NCI-H1105 (cell line): ENCODE measurements at regions not wholly inside any gene's neighbourhood (a gene's known extent, or its start where the extent isn't known, plus 50 kb on each side); places are given as distances from the start of the nearest gene placed in this dataset.

Experiments used
- DNase-seq: peaks from one replicate; lab custom pipeline; 2025; lab: John Stamatoyannopoulos, UW

DNA sequence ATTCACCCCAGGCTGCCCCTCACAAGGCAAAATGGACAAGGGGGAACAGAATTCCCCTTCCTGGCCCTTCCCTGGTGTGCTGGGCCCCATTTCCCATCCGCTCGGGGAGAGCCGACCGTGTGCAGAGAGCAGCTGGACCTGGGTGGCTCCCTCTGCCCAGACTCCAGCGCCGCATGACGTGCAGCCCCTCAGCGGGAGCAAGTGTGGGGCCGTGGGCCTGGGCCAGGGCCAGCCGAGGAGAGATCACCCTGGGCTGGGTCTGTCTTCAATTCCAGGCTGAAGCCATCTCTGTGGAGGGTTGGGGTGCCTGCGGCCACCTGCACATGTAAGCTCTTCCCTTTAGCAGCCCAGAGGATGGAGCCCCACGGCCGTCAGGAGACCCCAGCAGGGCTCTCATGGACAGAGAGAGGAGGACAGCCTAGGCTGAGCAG is 241.8 kb downstream of the TTLL2 start:
- no peak for DNase-seq

DNA sequence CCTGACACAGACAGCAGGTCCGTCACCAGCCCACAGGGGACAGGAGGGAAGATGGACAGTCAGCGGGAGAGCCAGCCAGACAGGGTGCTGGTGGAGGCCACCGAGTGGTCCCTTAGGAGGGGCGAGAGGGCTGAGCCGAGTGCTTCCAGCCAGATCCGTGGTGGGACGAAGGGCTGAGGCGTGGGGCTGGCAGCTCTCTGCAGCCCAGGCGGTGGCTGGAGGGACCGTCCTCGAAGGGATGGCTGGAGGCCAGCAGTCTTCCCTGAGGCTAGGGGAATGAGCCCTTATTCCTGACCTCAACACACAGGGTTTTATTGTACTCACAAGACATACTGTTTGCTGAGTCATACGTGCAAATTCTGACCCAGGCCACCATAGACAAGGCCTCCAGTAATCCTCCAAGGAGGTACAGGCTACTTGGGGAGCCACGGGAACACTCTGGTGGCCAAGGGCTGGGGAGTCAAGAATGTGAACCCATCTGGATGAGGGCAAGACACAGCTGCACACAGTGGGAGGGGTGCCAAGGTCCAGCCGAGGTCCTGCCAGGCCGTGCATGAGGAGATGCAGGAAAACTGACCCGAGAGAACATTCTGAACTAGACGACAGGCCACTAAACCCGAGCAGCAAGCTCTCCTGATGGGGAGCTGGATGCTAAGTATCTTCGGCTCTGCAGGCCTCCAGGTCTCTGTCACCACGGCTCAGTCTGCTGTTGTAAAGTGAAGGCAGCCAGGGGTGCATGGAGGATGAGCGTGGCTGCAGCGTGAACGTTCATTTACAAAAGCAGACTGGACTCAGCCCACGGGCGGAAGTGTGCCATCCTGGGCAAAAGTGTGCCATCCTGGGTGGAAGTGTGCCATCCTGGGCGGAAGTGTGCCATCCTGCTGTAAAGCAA is 242.5 kb downstream of the TTLL2 start:
- no peak for DNase-seq

DNA sequence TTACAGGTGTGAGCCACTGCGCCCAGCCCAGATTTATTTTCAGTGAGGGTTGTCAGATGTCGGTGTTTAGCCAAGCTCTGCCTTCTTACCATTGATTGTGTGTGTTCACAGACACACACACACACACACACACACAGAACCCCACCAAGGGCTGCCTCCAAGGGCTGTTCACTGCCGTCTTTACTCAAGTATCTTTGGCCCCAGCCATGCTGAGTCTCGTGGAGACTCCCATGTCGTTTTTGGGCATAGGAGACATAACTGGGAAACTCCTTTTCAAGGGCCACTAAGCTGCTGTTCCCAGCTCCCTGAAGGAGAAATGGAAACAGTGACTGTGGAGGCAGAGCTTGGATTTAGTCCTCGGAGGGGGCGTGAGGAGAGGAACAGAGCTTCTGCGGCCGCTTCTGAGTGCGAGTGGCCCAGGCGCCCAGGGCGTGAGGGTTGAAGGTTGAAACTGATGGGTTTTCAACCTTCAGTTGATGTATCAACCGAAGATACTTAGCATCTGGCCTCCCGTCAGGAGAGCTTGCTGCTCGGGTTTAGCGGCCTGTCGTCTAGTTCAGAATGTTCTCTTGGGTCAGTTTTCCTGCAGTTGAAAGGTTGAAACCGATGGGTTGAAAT is 243.6 kb downstream of the TTLL2 start:
- DNase-seq: no peak

DNA sequence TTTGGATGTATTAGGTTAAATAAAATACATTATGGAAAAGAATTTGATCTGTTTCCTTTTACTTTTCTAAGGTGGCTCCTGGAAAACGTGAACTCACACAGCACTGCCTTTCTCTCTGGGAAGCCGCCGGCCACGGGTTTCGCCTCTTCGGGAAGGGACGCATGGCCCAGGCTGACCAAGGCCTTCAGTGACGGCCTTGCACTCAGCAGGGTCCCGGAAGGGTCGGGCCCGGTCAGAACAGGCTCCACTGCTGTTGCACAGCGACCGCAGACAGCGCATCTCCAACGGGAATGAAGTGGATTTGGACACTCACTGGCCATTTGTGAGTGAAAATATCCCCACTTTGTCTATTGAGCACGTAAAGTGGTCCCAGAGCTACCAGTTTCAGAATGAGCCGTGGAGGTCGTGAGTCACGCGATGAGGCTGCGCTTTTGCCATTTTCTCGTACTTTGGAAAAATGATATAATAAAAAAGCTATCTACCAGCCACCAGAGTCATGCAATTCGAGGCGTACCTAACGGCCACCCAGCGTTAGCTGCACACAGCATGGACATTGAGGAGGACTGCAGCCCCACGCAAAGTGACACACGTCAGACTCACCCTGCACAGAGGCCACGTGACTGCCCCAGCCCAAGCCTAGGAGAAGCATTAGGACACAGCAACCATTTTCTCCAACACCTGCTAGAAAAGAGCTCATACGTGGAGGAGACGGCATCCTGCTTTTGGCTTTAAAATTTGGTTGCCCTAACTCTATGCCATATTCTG is 244.3 kb downstream of the TTLL2 start:
- DNase-seq: no peak

DNA sequence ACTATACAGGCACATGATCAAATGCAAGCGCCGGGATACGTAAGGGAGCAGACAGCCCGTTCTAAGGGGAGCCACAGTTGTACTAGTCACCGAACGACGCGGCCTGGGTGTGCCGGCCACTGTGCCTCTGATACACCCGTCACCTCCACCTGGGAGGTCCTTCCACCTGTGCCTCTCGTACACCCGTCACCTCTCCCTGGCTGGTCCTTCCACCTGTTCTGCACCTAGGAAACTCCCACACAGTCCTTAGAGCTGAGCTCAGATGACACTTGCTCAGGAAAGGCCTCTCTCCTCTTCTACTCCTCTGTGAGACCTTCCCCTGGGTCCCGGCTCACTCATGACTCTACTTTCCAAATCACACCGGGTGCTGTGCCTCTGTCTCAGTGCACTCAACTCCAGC is 245.0 kb downstream of the TTLL2 start:
- DNase-seq: no peak

DNA sequence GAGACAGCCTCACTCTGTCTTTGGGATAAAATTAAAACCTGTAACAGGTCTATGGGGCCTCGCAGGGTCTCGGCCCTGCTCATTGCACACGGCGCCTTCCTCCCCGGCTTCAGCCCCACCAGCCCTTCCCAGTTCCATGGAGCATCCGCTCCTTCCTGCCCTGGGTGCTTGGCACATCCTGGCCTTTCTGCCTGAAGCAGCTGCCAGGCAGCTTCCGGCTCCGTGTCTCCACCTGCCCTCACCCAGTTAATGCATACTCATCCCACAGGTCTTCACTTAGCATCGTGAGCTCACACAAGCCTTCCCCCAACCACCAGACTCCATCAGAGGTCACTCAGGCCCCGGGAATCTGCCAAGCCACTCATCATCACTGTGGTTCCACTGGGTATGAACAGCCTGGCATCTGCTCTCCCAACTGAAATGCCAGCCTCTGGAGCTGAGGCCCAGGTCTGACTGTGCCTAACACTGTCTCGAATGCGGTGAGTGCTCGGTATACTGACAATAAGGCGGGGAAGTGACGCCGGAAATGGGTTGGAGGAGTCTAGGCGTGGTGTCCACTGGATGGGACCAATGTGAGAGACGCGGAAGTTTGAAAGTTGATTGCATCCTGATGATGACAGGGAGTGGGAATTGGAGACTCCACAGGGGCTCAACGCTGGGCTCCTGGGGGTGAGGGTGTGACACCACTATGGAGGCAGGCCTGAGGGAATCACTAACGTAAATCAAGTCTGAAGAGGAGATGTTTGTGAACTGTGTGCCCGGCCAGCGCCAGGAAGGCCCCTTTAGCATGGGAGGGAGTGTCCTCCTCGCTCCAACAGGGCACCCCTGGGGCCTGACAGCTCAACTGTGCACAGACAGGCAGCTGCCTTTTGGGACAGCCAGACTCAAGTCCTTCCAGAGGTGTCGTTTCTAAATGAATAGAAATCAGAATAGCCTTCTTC is 245.8 kb downstream of the TTLL2 start:
- no peak for DNase-seq

DNA sequence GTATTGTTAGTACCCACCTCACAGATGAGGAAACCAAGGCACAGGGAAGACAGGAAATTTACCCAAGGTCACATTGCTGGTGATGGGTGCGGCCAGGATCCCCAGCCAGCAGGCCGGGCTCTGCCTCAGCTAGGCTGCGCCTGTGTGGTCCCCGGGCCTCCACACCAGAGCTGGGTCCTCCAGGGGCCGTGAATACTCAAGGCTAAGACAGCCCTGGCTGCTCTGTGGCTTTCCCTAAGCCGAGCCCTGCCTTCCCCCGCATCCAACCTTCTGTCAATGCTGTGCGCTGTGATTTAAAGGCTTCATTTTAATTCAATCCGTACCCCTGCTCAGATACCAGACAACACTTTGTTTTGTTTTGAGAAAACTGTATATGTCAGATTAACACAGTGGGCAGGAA is 246.7 kb downstream of the TTLL2 start:
- no peak for DNase-seq

DNA sequence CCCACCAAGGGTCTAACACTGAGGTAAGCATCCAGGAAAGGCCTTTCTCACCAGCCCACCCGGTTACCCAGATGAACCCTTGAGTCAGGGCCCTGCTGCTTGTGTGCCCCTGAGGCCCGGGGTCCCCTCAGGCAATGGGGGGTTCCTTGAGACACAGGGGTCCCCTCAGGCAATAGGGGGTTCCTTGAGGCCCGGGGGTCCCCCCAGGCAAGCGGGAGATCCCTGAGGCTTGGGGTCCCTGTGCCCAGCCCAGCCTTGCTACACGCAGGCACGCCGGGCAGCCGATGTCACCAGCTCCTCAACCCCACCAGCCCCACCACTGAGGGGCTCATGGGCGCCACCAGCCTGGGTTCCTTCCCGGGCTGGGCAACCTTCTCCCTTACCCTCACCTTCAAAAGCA is 247.2 kb downstream of the TTLL2 start:
- DNase-seq: no peak

DNA sequence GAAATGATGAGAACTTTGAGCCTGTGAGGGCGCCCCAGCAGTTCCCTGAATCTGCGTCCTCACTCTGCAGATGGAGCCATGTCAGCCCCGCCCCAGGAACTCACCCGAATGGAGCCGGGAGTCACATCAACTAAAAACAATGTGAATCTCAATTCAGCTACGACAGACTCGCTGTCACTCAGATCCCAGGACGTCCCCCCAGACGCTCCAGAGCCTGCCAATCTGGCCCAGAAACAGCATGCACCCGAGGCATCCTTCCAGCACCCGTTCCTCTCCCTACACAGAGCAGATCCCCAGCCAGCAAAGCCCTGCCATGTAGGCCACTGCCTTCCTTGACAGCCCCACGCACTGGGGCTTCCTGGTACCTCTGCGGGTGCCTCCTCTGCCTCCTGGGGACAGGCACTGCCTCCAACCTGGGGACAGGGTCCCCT is 248.0 kb downstream of the TTLL2 start:
- DNase-seq: no peak

DNA sequence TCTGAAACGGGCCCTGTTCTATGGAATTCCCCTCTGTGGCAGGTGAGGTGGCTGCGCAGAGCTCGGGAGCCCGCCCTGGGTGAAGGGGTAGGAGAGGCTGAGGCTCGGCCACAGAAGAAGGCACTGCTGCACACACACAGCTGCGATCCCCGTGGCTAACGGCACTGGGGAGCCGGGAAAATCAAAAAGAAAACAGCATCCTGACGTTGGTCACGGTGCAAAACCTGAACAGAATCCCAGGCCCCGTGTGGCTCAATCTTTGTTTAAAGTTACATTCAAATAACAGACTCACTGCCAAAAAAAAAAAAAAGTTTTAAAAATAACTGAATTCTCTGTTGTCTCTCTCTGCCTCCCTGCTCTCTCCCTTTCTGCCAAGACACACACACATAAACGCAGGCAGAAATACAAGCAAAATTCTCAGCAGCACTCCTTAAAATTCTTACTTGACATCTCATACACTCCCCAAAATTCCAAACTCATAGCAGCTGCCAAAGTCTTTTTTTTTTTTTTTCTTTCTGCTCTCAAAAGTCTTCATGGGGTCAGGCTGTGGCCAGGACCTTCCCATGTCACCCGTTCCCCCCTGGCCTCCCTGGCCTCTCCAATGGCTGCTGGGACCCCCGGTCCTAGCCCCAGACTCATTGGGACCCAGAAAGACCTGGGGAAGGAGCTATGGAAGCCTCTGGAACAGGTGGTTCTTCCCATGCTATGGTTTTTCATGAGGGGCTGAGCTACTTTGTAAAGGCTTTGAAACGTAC is 248.8 kb downstream of the TTLL2 start:
- no peak for DNase-seq

DNA sequence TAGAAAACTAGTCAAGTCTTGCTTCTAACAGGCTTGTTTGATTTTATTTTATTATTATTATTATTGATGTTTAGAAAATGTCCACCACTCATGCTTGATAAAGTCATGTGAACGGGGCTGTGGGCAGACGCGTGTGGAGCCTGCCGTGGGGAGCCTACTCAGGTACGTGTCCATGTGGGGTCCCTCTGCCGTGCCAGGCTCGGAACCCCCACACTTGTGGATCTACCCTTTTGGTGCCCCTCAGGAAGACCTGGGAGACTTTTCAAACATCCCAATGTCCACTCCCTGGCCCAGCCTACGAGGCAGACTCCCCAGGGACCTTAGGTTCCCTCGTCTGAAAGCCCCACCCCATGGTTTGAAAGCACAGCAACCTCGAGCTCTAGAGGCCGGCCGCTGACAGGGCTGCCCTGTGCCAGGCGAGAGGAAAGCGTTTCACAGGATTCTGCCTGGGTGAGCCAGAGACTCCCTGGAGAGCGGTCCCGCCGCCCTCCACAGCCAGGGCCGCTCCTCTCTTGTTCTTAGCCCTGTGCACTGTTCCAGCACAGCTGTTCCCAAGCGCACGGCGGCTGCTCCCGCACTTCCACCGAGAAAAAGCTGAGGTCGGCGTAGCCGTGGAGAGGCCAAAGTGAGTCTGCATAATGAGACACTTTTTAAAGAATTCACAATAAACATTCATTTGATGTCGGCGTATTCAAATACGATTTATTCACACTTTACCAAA is 249.7 kb downstream of the TTLL2 start:
- DNase-seq: no peak

DNA sequence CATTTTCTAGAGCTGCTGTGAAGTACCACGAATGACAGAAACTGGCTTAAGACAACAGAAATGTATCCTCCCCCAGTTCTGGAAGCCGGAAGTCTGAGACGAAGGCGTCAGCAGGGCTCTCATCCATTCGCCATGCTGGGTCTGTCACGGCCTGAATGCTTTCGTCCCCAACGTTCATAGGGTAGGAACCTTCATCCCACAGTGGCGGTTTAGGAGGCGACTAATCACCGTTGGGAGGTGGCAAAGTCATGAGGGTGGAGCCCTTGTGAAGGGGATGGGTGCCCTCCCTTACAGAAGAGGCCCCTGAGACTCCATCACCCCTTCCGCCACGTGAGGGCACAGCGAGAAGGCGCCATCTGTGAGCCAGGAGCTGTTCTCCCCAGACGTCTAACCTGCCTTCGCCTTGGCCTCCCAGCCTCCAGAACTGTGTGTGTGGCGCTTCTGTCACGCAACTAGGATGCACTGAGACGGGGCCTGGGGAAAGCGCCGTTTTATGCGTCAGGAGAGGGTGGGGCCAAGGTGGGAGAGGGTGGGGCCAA is 250.3 kb downstream of the TTLL2 start:
- DNase-seq: no peak

DNA sequence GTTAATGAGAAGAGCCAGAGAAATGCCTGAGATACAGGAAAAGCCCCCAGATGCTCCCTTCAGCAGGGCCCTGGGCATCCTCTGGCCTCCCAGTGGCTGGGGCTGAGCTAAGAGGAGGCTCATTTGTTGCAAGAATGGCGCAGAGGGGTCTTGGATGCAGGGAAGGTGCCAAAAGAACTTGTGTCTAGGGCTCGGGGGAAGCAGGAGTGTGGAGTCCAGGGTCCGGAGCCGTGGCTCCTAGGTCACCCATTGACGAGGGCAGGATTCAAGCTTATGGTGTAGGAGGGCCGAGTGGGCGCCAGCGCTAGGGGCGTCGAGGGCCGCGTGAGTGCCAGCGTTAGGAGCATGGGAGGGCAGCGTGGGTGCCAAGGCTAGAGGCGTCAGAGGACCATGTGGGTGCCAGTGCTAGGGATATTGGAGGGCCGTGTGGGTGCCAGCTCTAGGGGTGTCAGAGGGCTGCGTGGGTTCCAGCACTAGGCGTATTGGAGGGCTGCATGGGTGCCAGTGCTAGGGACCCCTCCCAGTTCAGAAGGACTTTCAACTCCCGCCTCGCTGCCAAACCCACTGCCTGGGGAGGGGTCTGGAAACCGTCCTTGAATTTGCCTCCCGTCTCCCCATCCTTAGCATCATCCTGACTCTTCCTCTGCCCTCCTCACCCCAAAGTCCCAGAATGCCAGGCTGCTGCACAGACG is 250.5 kb upstream of the AFDN start:
- DNase-seq: no peak

DNA sequence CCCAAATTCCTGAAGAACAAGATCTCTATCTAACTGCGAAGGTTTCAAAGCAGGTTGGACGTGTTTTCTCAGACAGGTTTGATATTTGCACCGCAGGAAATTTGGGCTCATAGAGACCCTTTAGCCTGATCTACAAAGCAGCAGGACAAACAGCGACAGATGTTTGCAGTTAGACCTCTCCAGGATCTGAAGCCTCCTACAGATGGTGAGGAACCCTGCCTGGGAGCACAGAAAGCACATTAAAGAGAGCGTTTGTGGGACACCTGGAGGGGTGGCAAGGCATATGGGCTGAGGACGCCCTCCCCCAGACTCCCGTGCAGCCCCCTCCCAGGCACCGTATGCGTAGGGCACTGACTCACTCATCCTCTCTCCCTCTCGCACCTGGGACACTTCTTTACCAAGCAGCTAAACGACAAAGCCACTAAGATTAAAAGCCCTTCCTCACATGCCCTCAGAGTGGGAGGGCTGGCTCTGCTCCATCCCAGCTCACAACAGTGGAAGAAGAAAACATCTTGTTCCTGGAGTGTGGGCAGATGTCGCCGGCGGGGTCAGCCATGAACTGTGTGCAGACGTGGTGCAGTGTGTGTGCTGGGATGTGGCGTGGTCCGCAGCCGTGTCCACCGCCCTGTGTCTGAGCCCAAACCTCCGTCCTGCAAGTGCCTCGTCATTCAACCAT is 249.7 kb upstream of the AFDN start:
- no peak for DNase-seq

DNA sequence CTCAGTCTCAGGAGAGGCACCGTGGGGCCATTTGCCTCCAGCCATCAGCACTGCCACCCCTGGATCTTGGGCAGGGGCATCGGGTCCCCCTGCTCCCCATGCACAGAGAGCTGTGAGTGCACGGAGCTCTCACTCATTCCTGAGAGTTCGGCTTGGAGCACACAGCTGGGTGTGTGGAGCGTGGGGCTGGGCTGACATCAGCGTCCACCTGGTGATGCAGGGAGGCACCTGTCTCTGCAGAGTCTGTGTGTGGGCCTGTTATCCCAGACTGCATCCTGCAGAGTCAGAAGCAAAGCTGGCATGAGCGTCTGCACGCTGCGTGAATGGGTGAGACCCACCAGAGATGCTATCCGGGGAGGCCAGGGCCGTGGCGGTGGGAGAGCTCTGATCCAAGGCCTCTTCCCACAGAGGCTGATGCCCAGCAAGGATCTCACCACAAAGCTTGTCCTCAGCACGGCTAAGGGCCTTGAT is 248.8 kb upstream of the AFDN start:
- DNase-seq: no peak

DNA sequence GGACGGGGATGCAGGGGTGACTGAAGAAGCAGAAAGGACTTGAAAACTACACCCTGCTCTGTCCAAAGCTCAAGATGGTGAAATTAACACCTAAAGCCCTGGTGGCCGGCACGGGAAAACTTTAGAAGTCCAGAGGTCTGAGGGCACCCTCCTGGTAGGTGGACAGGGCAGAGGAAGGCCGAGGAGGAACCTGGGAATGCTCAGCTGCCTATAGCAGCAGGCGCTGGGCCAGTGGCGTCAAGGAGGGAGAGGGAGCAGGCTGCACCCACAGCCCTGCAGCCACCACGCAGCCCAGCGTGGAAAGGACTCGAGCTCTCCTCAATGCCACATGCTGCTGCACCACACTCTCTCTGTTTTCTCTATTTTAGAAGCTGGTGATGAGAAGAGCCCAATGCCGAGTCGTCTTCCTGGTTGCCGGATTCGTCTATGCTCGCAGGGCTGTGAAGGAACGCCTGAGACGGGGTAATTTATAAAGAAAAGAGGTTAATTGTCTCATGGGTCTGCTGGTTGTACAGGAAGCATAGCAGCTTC is 248.3 kb upstream of the AFDN start:
- DNase-seq: no peak

DNA sequence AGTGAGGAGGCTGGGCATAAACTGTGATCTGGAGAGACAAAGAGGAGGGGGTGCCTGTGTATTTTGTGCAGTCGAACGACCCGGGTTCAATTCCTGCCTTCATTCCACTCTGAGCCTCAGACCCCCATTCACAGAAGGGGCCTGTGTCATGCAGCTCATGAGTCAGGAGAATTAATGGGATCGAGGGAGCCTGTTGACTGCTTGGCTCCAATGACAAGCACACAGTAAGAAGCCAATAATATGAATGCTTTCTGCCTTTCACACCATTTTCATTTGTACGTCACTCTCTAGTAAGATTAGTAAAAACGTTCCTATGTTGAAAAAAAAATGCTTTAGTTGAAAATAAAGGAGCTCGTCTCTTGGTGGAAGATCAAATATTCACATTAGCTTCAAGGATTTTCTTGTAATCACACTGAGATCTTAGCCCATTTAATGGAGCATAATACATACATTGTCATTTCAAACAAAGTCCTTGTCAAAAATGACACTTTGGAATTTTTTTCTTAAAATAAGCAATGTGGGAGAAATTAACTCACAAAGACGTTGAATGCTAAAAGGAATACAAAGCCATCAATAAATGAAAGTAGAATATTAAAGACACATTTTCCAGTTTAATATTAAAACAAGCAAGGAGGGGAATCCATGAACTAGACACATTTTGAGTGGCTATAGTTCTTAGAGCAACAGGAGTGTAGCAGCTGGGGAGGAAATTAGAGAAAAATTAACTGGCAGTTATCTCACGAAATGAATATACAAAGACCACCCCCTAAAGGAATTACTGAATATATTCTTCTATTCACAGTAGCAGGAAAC is 246.7 kb upstream of the AFDN start:
- no peak for DNase-seq

DNA sequence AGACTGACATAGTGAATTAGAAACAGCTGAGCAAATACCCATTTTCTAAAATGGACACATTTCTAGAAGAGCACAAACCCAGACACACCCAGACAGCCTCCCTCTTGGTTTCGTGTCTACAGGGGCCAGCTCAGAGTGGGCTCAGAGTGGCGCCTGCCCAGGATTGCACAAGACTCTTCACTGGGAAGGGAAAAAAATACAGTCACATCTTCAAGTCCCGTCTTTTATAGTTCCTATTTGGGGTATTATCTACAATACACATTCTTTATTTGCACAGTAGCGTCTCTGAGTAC is 246.1 kb upstream of the AFDN start:
- DNase-seq: no peak
